PC-9 (cell line): ENCODE measurements at regions not wholly inside any gene's neighbourhood (a gene's known extent, or its start where the extent isn't known, plus 50 kb on each side); places are given as distances from the start of the nearest gene placed in this dataset.

Experiments used
- EZH2 ChIP-seq: fragments of 200-600 bp; sonication (generic); IDR thresholded peaks from 2 replicates; pipeline ENCODE4 v1.8.0; 2017; ENCODE audit warnings: antibody characterized with exemption, low read depth
- TF ChIP-seq, protein P1 (sequence below): fragments of 200-600 bp; sonication (generic); conservative IDR thresholded peaks from 2 replicates; pipeline ENCODE4 v1.6.1; 2017; ENCODE audit warnings: mixed run types, antibody characterized with exemption, mild to moderate bottlenecking, moderate library complexity

- no peak for TF ChIP-seq EZH2
- TF ChIP-seq, protein P1, sequence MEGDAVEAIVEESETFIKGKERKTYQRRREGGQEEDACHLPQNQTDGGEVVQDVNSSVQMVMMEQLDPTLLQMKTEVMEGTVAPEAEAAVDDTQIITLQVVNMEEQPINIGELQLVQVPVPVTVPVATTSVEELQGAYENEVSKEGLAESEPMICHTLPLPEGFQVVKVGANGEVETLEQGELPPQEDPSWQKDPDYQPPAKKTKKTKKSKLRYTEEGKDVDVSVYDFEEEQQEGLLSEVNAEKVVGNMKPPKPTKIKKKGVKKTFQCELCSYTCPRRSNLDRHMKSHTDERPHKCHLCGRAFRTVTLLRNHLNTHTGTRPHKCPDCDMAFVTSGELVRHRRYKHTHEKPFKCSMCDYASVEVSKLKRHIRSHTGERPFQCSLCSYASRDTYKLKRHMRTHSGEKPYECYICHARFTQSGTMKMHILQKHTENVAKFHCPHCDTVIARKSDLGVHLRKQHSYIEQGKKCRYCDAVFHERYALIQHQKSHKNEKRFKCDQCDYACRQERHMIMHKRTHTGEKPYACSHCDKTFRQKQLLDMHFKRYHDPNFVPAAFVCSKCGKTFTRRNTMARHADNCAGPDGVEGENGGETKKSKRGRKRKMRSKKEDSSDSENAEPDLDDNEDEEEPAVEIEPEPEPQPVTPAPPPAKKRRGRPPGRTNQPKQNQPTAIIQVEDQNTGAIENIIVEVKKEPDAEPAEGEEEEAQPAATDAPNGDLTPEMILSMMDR = no peak
Measured at GRCh38 chr18:34651586-34652369, 58.3 kb upstream of the DTNA start.
